Heart left ventricle (tissue), 16 donors: ENCODE measurements at regions not wholly inside any gene's neighbourhood (a gene's known extent, or its start where the extent isn't known, plus 50 kb on each side); places are given as distances from the start of the nearest gene placed in this dataset.

Experiments
- ATAC-seq, 4 donors: fragments of 200-7000 bp; cut with Tn5 transposase; one replicate each; pipeline ENCODE4 v1.9.1; 2020 to 2022; ENCODE audit warnings: moderate library complexity in 4 of 4, mild to moderate bottlenecking in 3 of 4, moderate number of reproducible peaks in 1 of 4
- DNase-seq, 5 donors: peaks; one replicate each; pipeline ENCODE4 v3.0.0-alpha.2; 2020
- H3K27ac ChIP-seq, 12 donors: fragments of 200-600 bp; sonication (generic) in 4 of 12; one replicate each; pipeline versions ENCODE4 v1.5.0 to v1.8.0; 2016 to 2022; ENCODE audit warnings: mild to moderate bottlenecking in 2 of 12
- H3K27me3 ChIP-seq, 9 donors: fragments of 200-600 bp; sonication (generic) in 2 of 9; one replicate each; pipeline versions ENCODE4 v1.5.1 to v1.8.0; 2016 to 2022; ENCODE audit warnings: mild to moderate bottlenecking in 3 of 9
- H3K36me3 ChIP-seq, 9 donors: fragments of 200-600 bp; sonication (generic) in 2 of 9; one replicate each; pipeline versions ENCODE4 v1.5.0 to v1.8.0; 2018 to 2022; ENCODE audit warnings: mild to moderate bottlenecking in 2 of 9
- H3K4me1 ChIP-seq, 12 donors: fragments of 200-600 bp; sonication (generic) in 4 of 12; one replicate each; pipeline versions ENCODE4 v1.5.0 to v1.8.0; 2016 to 2022; ENCODE audit warnings: mild to moderate bottlenecking in 3 of 12
- H3K4me3 ChIP-seq, 12 donors: fragments of 200-600 bp; sonication (generic) in 4 of 12; one replicate each; pipeline versions ENCODE4 v1.5.0 to v1.8.0; 2017 to 2022; ENCODE audit warnings: mild to moderate bottlenecking in 9 of 12, moderate library complexity in 4 of 12
- H3K9me3 ChIP-seq, 12 donors: fragments of 200-600 bp; sonication (generic) in 4 of 12; one replicate each; pipeline versions ENCODE4 v1.5.0 to v1.8.0; 2016 to 2022; ENCODE audit warnings: mild to moderate bottlenecking in 1 of 12
- POLR2A ChIP-seq, 2 donors: fragments of 450-650 bp; IDR thresholded peaks; one replicate each; pipeline ENCODE4 v1.6.1; 2017; ENCODE audit warnings: antibody characterized with exemption in 2 of 2, mild to moderate bottlenecking in 2 of 2, moderate library complexity in 2 of 2
- WGBS, 4 donors: extraction: QIAGEN DNeasy Blood & Tissue Kit in 2 of 4; methylation state at CpG; one replicate each; pipeline versions ENCODE4 v1.1.5 to v1.1.7; 2013 to 2018; 5-methylcytosine and 5-hydroxymethylcytosine counted together
- intact Hi-C, 10 donors: fragments of 100-400 bp; cut with DNase I; formaldehyde crosslinking; loops; one replicate each; pipeline versions ENCODE4 v1.11.1 to v1.14.2; 2022
- TF ChIP-seq, protein P1 (sequence below), 12 donors: fragments of 200-600 bp; sonication (generic) in 4 of 12; IDR thresholded peaks; one replicate each; pipeline versions ENCODE4 v1.5.0 to v1.8.0; 2018 to 2022; ENCODE audit warnings: antibody characterized with exemption in 12 of 12, mild to moderate bottlenecking in 5 of 12
- donor health status: ischemic (EF 13 %, LVEDD 7.1; RV severe dilation, severe dysfunction).
- donor health status: healthy with polysubstance abuse.
- donor health status: DM: no; HTN: yes; CAD: no.
- donor health status: DM: no; HTN: no; CAD: no.
- donor health status: ischemic (EF 25% LVEDD 6.9; RV normal size, moderate dysfunction).
- donor health status: ischemic (EF 25% LVEDD 5.7; RV mildly dilated, moderate dysfunction).
- donor health status: healthy.
- donor health status: DM: yes; HTN: yes; CAD: no.
- donor health status: ischemic (EF 35%, LVEDD 5.7; RV mildly dilated, moderate dysfunction).
- donor health status: nonischemic (EF 11% LVEDD 7.7; RV severe dilation, severe dysfunction).
- donor health status: DM: yes; HTN: yes; CAD: no.
- donor health status: PGD.
- donor health status: ischemic (EF 29% LVEDD 5.4; RV normal size, mild dysfunction).
- donor health status: nonischemic (EF 23%, LVEDD 6.1; RV moderate dilation, normal function).

DNA sequence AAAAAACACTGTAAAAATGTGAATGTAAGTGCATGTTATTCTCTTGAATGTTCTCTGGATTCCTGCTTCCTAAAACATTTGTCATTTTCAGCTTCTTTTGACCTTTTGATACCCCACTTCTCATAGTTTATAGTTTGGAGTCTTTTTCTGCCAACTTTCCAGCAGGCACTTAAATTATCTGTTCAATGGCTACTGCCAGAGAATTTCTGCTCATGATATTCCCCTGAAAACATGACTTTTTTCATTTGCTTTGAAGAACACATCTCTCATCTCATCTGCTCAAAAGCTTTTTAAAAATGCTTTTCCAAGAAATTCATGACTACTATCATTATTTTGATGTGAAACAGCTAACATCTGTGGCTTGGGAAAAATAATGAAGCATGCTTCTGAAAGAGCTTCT is 269.7 kb upstream of the PCDH7 start:
- Histone ChIP-seq H3K9me3 (peaks cover 0 to 4% (median 0%) of the 10 kb centered on the region in 12 donors), H3K4me3 (no peak overlapping the region), H3K36me3 (no peaks in the 10 kb centered on the region), H3K4me1 (no peaks in the 10 kb centered on the region), H3K27me3 (no peaks in the 10 kb centered on the region), H3K27ac (no peak overlapping the region)
- intact Hi-C loops, result no loop called here
- DNase-seq (no peak), ATAC-seq (no peak)
- TF ChIP-seq, protein P1, sequence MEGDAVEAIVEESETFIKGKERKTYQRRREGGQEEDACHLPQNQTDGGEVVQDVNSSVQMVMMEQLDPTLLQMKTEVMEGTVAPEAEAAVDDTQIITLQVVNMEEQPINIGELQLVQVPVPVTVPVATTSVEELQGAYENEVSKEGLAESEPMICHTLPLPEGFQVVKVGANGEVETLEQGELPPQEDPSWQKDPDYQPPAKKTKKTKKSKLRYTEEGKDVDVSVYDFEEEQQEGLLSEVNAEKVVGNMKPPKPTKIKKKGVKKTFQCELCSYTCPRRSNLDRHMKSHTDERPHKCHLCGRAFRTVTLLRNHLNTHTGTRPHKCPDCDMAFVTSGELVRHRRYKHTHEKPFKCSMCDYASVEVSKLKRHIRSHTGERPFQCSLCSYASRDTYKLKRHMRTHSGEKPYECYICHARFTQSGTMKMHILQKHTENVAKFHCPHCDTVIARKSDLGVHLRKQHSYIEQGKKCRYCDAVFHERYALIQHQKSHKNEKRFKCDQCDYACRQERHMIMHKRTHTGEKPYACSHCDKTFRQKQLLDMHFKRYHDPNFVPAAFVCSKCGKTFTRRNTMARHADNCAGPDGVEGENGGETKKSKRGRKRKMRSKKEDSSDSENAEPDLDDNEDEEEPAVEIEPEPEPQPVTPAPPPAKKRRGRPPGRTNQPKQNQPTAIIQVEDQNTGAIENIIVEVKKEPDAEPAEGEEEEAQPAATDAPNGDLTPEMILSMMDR (IDR thresholded peaks at IDR 0.05), result no peak
- no peak for TF ChIP-seq POLR2A (IDR thresholded peaks at IDR 0.05)

GRCh38 chr4:30454504-30454903 is 265.7 kb upstream of the PCDH7 start:
- intact Hi-C loops, result no loop called here
- H3K9me3 ChIP-seq, result peaks cover 0 to 7% (median 0%) of the 10 kb centered on the region in 12 donors
- no peak for DNase-seq
- no peaks in the 10 kb centered on the region for H3K27me3 ChIP-seq
- H3K4me3 ChIP-seq, result no peak overlapping the region
- TF ChIP-seq, protein P1 (IDR thresholded peaks at IDR 0.05), result no peak
- TF ChIP-seq POLR2A (IDR thresholded peaks at IDR 0.05), result no peak
- H3K27ac ChIP-seq, result no peak overlapping the region
- ATAC-seq, result no peak
- H3K36me3 ChIP-seq, result no peaks in the 10 kb centered on the region
- WGBS, 4 donors, result 80 to 87% (median 85%) methylated on average over 1 of the region's 1 CpG
- no peaks in the 10 kb centered on the region for H3K4me1 ChIP-seq

DNA sequence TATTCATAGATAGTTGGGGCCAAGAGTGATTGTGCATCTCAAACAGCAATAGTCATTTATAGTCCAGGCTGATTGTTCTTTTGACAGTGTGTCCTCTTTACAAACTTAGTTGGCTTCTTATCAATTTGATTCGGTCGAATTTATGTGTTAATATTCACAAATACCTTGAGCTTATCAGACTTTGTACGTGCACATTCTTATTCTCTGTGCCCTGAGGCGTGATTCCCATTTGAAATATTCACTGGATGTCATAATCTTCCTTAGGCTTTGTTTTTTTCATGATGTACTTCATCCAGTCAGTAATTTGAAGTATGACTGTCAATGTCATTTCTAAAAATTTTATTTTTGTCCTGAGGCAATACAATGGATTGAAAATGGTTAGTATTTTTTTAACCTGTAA is 263.5 kb upstream of the PCDH7 start:
- H3K27me3 ChIP-seq, result no peaks in the 10 kb centered on the region
- intact Hi-C loops, result no loop called here
- H3K9me3 ChIP-seq, result peaks cover 0 to 7% (median 0%) of the 10 kb centered on the region in 12 donors
- WGBS, 4 donors, result 64 to 76% (median 72%) methylated on average over 4 of the region's 4 CpGs
- no peak for DNase-seq
- no peaks in the 10 kb centered on the region for H3K36me3 ChIP-seq
- no peak for ATAC-seq
- H3K27ac ChIP-seq, result no peak overlapping the region
- H3K4me3 ChIP-seq, result no peak overlapping the region
- no peaks in the 10 kb centered on the region for H3K4me1 ChIP-seq
- TF ChIP-seq, protein P1 (IDR thresholded peaks at IDR 0.05), result no peak
- no peak for TF ChIP-seq POLR2A (IDR thresholded peaks at IDR 0.05)

DNA sequence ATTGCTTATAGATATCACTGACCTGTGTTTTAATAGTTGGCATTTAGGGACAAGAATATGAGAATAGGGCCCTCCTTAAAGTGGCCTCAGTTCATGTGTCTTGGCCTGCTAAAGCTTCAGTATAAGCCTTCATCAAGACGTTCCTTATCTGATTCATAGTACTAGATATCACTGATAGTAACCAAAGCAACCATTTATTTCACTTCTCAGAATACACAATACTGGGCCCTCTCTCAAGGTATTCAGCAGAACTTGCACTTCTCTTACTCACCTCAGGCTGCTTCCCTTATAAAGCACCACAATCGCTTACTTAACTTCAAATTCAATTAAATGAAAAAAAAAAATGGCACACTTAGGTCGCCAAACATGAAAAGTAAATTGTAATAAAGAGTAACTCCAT is 259.4 kb upstream of the PCDH7 start:
- no peak overlapping the region for H3K4me3 ChIP-seq
- H3K27ac ChIP-seq, result no peak overlapping the region
- peaks cover 0 to 7% (median 0%) of the 10 kb centered on the region in 12 donors for H3K9me3 ChIP-seq
- 43 to 57% (median 53%) methylated on average over 3 of the region's 3 CpGs for WGBS, 4 donors
- no peaks in the 10 kb centered on the region for H3K27me3 ChIP-seq
- DNase-seq, result no peak
- H3K4me1 ChIP-seq, result no peaks in the 10 kb centered on the region
- TF ChIP-seq, protein P1 (IDR thresholded peaks at IDR 0.05), result no peak
- no peak for TF ChIP-seq POLR2A (IDR thresholded peaks at IDR 0.05)
- no peaks in the 10 kb centered on the region for H3K36me3 ChIP-seq
- intact Hi-C loops, result no loop called here
- ATAC-seq, result no peak
